ELF-1 (cell line): ENCODE measurements at regions not wholly inside any gene's neighbourhood (a gene's known extent, or its start where the extent isn't known, plus 50 kb on each side); places are given as distances from the start of the nearest gene placed in this dataset.

ENCODE experiments used
- DNase-seq: peaks from one replicate; pipeline ENCODE4 v3.0.0-alpha.2; 2016; ENCODE audit warnings: low read depth, low spot score

GRCh38 chr5:121189342-121190305, 662.1 kb upstream of the FTMT start:
- DNase-seq: no peak

GRCh38 chr5:121199216-121199999, 652.3 kb upstream of the FTMT start:
- no peak for DNase-seq

GRCh38 chr5:121218086-121218485, 633.6 kb upstream of the FTMT start:
- no peak for DNase-seq

GRCh38 chr5:121221483-121221882, 630.2 kb upstream of the FTMT start:
- no peak for DNase-seq

- no peak for DNase-seq
Measured at GRCh38 chr5:121226765-121227164, 624.9 kb upstream of the FTMT start.

GRCh38 chr5:121239951-121240350, 611.7 kb upstream of the FTMT start:
- DNase-seq: no peak

- no peak for DNase-seq
Measured at GRCh38 chr5:121246971-121247370, 604.7 kb upstream of the FTMT start.

GRCh38 chr5:121251954-121252353, 599.7 kb upstream of the FTMT start:
- DNase-seq: no peak

GRCh38 chr5:121257621-121258020, 594.1 kb upstream of the FTMT start:
- DNase-seq: no peak

- DNase-seq: no peak
Measured at GRCh38 chr5:121263456-121263855, 588.2 kb upstream of the FTMT start.

GRCh38 chr5:121264605-121265004, 587.1 kb upstream of the FTMT start:
- DNase-seq: no peak

- DNase-seq: no peak
Measured at GRCh38 chr5:121271546-121271945, 580.1 kb upstream of the FTMT start.

GRCh38 chr5:121273833-121274433, 577.7 kb upstream of the FTMT start:
- peak; percentile 11 for DNase-seq

GRCh38 chr5:121279801-121280200, 571.9 kb upstream of the FTMT start:
- no peak for DNase-seq

- DNase-seq: no peak
Measured at GRCh38 chr5:121285801-121286521, 565.7 kb upstream of the FTMT start.

- DNase-seq: no peak
Measured at GRCh38 chr5:121288781-121289180, 562.9 kb upstream of the FTMT start.

- DNase-seq: no peak
Measured at GRCh38 chr5:121292664-121293063, 559.0 kb upstream of the FTMT start.

- no peak for DNase-seq
Measured at GRCh38 chr5:121296356-121296755, 555.3 kb upstream of the FTMT start.

- DNase-seq: no peak
Measured at GRCh38 chr5:121299153-121299552, 552.5 kb upstream of the FTMT start.

GRCh38 chr5:121304838-121305237, 546.8 kb upstream of the FTMT start:
- no peak for DNase-seq

GRCh38 chr5:121313886-121314285, 537.8 kb upstream of the FTMT start:
- no peak for DNase-seq

GRCh38 chr5:121315786-121316185, 535.9 kb upstream of the FTMT start:
- no peak for DNase-seq
